ENCODE measurements at regions not wholly inside any gene's neighbourhood (a gene's known extent, or its start where the extent isn't known, plus 50 kb on each side); places are given as distances from the start of the nearest gene placed in this dataset.
"Not testable (repeated sequence)": the region's sequence is repeated elsewhere in the genome, so short reads cannot be mapped to it uniquely, and the experiment has no call there.

- DNase-seq = no peak
Measured at GRCh38 chr4:33780952-33781791, 2463.1 kb downstream of the ARAP2 start.

DNA sequence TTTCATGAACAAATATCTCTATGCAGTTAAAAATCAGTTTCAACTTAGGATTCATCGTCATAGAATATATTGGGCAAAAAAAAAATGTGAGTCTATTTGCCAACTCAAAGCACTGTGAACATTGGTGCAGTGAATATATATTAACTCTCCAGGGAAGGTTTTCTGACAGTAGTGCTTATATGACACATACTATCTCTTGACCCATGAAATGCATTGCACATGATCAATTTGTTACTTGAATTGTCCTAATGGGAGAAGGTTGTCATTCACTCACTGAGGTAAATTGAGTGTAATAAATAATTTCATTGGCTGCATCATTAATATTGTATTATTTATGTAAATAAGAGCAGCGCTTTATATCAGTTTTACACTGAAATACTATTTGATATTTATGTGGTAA is 2458.5 kb downstream of the ARAP2 start:
- no peak for DNase-seq

- no peak for DNase-seq
Measured at GRCh38 chr4:33802578-33802977, 2441.7 kb downstream of the ARAP2 start.

GRCh38 chr4:33825685-33826084 is 2418.6 kb downstream of the ARAP2 start:
- no peak for DNase-seq

- not testable (repeated sequence) for DNase-seq
Measured at GRCh38 chr4:33829356-33829755, 2415.0 kb downstream of the ARAP2 start.

- no peak for DNase-seq
Measured at GRCh38 chr4:33831442-33832066, 2412.8 kb downstream of the ARAP2 start.

DNA sequence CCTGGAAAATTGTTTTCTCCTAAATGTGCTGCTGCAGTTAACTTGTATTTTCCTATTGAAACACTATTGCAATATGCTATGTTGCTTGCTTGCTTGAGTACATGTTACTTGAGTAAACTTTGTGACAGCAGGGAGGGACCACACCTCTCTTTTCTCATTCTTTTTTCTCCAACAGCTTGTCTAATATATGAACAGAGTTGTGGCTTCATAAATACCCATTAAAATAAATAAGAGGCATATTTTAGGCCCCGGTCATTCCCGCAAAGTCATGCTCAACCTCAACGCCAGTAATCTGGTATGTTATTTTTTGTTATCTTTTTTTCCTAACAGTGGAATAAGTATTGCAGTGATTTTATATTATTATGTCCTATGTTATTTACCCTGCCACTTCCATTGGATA is 2408.6 kb downstream of the ARAP2 start:
- not testable (repeated sequence) for DNase-seq

GRCh38 chr4:33837043-33837838 is 2407.1 kb downstream of the ARAP2 start:
- DNase-seq = no peak

DNA sequence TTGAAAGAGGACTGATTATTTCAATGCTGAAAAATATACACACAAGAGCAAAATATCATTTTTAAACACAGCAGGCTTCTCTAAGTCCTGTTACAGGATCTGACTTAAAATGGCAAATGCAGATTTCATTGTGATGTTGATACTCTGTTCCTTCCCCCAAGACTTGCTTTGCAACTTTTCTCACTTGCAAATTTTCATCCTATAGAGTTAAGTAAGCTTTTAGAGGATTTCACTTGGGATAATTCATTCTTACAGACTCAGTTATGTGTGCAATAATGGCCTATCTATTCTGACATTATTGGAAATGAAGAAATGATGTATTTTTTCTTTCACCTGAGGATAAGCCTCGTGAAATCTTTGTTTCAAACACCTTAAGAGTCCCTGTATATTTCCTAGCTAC is 2403.2 kb downstream of the ARAP2 start:
- DNase-seq = no peak

DNA sequence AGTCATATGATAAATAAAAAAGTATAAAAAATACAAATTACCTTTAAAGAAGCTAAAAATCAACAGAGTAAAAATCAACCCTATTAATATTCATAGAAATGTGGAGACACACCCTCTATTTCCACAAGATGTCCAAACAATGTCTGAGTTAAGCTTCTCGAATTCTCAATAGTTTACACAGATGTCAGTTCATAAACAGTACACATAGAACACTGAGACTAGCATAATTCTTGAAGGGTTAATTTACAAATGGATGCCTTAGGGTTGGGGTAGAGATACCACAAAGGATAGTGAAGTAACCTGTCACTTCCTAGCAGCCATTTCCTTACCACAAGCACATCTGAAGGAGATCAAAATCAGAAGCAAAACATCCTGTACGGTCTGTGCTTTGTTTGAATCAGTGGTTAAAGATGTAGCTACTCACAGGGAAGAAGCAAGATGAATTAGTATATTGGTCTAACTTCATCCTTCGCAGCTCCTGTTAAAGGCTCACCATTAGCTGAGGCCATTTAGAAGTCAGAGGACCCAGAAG is 2393.9 kb downstream of the ARAP2 start:
- DNase-seq = no peak

DNA sequence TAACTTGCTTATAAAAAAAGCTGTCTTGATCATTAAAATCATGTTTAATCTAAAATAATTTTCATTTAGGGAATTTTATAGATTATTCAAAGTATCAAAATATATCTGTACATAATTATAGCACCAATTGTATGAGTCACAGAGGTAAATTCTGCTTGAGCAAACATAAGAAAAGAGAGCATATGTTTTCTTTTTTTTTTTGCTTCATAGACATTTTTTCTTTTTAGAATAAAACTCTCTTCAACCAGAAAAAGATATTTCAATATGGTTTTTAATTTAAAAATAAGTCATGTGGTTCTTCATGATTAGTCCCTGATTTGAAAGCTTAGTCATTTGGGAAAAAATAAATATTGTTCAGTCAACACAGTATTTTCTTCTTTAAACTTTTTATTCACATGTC is 2390.6 kb downstream of the ARAP2 start:
- not testable (repeated sequence) for DNase-seq

GRCh38 chr4:33864290-33864859 is 2379.9 kb downstream of the ARAP2 start:
- DNase-seq = no peak

DNA sequence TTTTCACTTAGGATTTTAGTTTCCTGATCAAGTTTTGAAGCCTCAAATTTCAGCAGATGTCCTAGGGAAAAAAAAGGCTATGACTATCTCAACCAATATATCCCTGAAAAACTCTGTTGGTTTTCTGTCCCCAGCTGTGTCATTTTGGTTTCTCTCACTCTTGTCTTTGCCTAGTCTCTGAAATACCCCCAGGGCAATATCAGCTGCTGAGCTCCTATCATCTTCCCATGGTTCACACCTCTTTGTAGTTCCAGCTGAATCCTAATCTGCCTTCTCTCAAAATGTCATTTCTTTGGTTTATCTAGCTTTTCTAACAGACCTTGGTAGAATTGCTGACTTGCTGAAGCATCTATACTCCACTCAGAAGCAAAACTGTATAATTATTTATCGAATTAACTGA is 2370.5 kb downstream of the ARAP2 start:
- DNase-seq = no peak

DNA sequence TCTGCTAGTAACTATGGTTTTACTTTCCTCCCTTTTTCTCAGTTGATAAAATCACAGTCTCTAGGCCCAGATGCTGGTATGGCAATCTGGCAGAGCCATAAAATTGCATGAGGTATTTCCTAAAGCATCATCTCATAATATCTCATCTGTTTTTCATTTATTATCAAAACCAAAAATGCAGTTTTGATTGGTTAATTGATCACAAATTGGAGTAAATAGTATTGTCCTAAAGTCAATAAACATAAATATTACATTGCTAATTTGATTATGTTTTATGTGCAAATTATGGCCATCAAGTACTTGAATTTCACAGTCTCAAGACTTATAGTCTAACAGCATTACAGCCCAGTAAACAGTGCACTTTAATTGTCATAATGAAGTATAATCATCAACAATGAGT is 2365.6 kb downstream of the ARAP2 start:
- DNase-seq = no peak

DNA sequence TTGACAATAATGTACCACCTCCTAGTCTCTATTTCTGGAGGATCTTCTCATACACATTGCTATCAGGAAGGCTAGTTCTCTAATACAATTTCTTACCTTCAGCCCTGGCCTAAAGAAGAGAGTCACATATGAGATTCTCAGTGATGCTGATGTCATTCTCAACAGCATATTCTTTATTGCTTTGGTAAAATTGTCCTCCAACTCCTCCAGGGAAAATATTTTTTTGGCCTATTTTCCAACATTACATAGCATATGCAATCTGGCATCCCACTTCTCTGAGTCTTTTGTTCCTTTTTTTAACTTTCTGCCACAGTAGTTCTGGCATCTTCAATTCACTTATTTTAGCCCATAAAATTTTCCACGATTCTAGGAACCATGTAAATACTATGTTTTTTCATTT is 2363.1 kb downstream of the ARAP2 start:
- no peak for DNase-seq

GRCh38 chr4:33882246-33882990 is 2361.9 kb downstream of the ARAP2 start:
- no peak for DNase-seq

GRCh38 chr4:33883111-33883510 is 2361.2 kb downstream of the ARAP2 start:
- DNase-seq = no peak

- no peak for DNase-seq
Measured at GRCh38 chr4:33886356-33886755, 2358.0 kb downstream of the ARAP2 start.

GRCh38 chr4:33890841-33891240 is 2353.5 kb downstream of the ARAP2 start:
- DNase-seq = no peak

- DNase-seq = no peak
Measured at GRCh38 chr4:33911959-33912358, 2332.4 kb downstream of the ARAP2 start.

DNA sequence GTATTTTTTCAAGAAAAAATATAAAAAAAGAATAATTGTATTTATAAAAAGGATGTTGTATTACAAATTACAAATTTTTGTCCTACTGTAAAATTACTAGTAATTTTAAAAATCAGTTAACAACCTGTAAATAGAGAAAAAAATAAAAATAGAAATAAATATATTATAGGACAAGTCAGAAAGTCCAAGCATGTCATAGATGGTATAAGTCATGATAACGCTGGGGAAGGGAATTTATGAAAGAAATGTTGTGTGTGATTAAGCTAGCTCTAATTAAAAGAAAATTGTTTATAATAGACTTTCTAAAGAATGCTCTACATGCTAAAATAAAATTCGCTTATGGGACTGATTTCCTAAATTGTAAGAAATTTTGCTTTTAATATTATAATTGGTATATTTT is 2329.9 kb downstream of the ARAP2 start:
- DNase-seq = no peak

DNA sequence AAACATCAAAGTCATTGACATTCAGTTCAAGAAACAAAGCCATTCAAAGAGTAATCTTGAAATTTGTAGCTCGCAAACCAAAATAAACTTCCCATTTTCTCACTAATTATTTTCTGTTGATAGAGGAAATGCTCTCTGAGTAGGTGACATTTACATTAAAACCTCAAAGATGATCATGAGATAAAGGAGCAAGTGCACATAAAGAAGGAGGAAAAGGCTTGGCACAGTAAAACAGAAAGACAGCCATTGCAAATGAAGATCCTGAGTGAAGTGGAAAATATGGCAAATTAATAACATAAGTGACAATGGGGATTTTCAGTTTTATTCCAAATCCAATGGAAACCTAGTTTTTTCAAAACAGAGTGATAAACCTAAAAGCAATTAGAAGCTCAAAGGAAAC is 2320.8 kb downstream of the ARAP2 start:
- DNase-seq = no peak
